Fibroblast of peridontal ligament (primary cell): ENCODE measurements at regions not wholly inside any gene's neighbourhood (a gene's known extent, or its start where the extent isn't known, plus 50 kb on each side); places are given as distances from the start of the nearest gene placed in this dataset.

Experiments used
- DNase-seq: peaks from one replicate; pipeline ENCODE4 v3.0.0-alpha.2; 2010; ENCODE audit errors: extremely low read depth

- DNase-seq: no peak
Observed at GRCh38 chr7:21029006-21029405, 242.3 kb upstream of the SP8 start.

GRCh38 chr7:21030237-21030871 lies 243.7 kb upstream of the SP8 start:
- DNase-seq: no peak

- no peak for DNase-seq
Observed at GRCh38 chr7:21041252-21041651, 254.6 kb upstream of the SP8 start.

- no peak for DNase-seq
Observed at GRCh38 chr7:21041666-21042065, 255.0 kb upstream of the SP8 start.

GRCh38 chr7:21044384-21044783 lies 257.7 kb upstream of the SP8 start:
- DNase-seq: no peak

- no peak for DNase-seq
Observed at GRCh38 chr7:21044913-21045568, 258.4 kb upstream of the SP8 start.

- no peak for DNase-seq
Observed at GRCh38 chr7:21051865-21052264, 265.2 kb upstream of the SP8 start.

- no peak for DNase-seq
Observed at GRCh38 chr7:21054427-21055112, 267.9 kb upstream of the SP8 start.

- no peak for DNase-seq
Observed at GRCh38 chr7:21059069-21059468, 272.4 kb upstream of the SP8 start.

GRCh38 chr7:21063106-21063505 lies 276.4 kb upstream of the SP8 start:
- no peak for DNase-seq

- DNase-seq: no peak
Observed at GRCh38 chr7:21064698-21065648, 278.3 kb upstream of the SP8 start.

GRCh38 chr7:21066221-21066620 lies 279.5 kb upstream of the SP8 start:
- no peak for DNase-seq

- no peak for DNase-seq
Observed at GRCh38 chr7:21067216-21067615, 280.5 kb upstream of the SP8 start.

GRCh38 chr7:21070571-21071090 lies 283.9 kb upstream of the SP8 start:
- no peak for DNase-seq

GRCh38 chr7:21071561-21072501 lies 285.1 kb upstream of the SP8 start:
- no peak for DNase-seq

GRCh38 chr7:21076054-21076453 lies 289.4 kb upstream of the SP8 start:
- DNase-seq: no peak

GRCh38 chr7:21076574-21076973 lies 289.9 kb upstream of the SP8 start:
- DNase-seq: no peak

GRCh38 chr7:21077602-21078001 lies 290.9 kb upstream of the SP8 start:
- no peak for DNase-seq

- no peak for DNase-seq
Observed at GRCh38 chr7:21084286-21084685, 297.6 kb upstream of the SP8 start.

- DNase-seq: no peak
Observed at GRCh38 chr7:21086688-21087087, 300.0 kb upstream of the SP8 start.

GRCh38 chr7:21089653-21090052 lies 303.0 kb upstream of the SP8 start:
- no peak for DNase-seq
